H9 (cell line): ENCODE measurements at regions not wholly inside any gene's neighbourhood (a gene's known extent, or its start where the extent isn't known, plus 50 kb on each side); places are given as distances from the start of the nearest gene placed in this dataset.

Source experiments
- DNase-seq: peaks from one replicate; pipeline ENCODE4 v3.0.0-alpha.2; 2017
- H2AFZ ChIP-seq: one replicate; pipeline ENCODE4 v1.6.1; 2013; ENCODE audit warnings: mild to moderate bottlenecking, low read length, control low read depth, moderate library complexity
- H2AK5ac ChIP-seq: 2 replicates; pipeline ENCODE4 v1.6.1; 2013; ENCODE audit warnings: low read length, control low read depth, mixed read lengths; ENCODE audit not compliant: insufficient read length
- H2BK120ac ChIP-seq: one replicate; pipeline ENCODE4 v1.6.1; 2013; ENCODE audit warnings: low read depth, mild to moderate bottlenecking, low read length, control low read depth, inconsistent platforms; ENCODE audit not compliant: poor library complexity, severe bottlenecking
- H2BK12ac ChIP-seq: 2 replicates; pipeline ENCODE4 v1.6.1; 2013; ENCODE audit warnings: low read length, control low read depth, mixed read lengths, low read depth; ENCODE audit not compliant: insufficient read length
- H2BK15ac ChIP-seq: 2 replicates; pipeline ENCODE4 v1.6.1; 2013; ENCODE audit warnings: low read depth, low read length, control low read depth
- H2BK20ac ChIP-seq: one replicate; pipeline ENCODE4 v1.6.1; 2013; ENCODE audit warnings: low read depth, mild to moderate bottlenecking, low read length, control low read depth, inconsistent platforms; ENCODE audit not compliant: poor library complexity, severe bottlenecking
- H2BK5ac ChIP-seq: 2 replicates; pipeline ENCODE4 v1.6.1; 2013; ENCODE audit warnings: low read length, control low read depth, mixed read lengths; ENCODE audit not compliant: insufficient read length
- H3K14ac ChIP-seq: 2 replicates; pipeline ENCODE4 v1.6.1; 2013; ENCODE audit warnings: low read length, control low read depth; ENCODE audit not compliant: insufficient read depth
- H3K18ac ChIP-seq: 2 replicates; pipeline ENCODE4 v1.6.1; 2013; ENCODE audit warnings: low read depth, mild to moderate bottlenecking, mixed read lengths, low read length, control low read depth; ENCODE audit not compliant: insufficient read length
- H3K23ac ChIP-seq: 2 replicates; pipeline ENCODE4 v1.6.1; 2013; ENCODE audit warnings: low read length, control low read depth, mixed read lengths, low read depth; ENCODE audit not compliant: insufficient read length
- H3K23me2 ChIP-seq: 2 replicates; pipeline ENCODE4 v1.6.1; 2013; ENCODE audit warnings: low read depth, mild to moderate bottlenecking, mixed read lengths, low read length, control low read depth; ENCODE audit not compliant: insufficient read length, poor library complexity, severe bottlenecking
- H3K27ac ChIP-seq: 2 replicates; pipeline ENCODE4 v1.5.1; 2013; ENCODE audit warnings: low read length, control low read depth, mixed read lengths, low read depth; ENCODE audit not compliant: insufficient read length
- H3K27me3 ChIP-seq: 2 replicates; pipeline ENCODE4 v1.6.1; 2013; ENCODE audit warnings: low read length, control low read depth, inconsistent platforms; ENCODE audit not compliant: insufficient read depth
- H3K4ac ChIP-seq: 2 replicates; pipeline ENCODE4 v1.6.1; 2013; ENCODE audit warnings: low read depth, mild to moderate bottlenecking, control low read depth, inconsistent platforms, low read length, moderate library complexity
- H3K4me1 ChIP-seq: 2 replicates; pipeline ENCODE4 v1.6.1; 2013; ENCODE audit warnings: low read length, control low read depth, inconsistent platforms; ENCODE audit not compliant: insufficient read depth
- H3K4me2 ChIP-seq: 2 replicates; pipeline ENCODE4 v1.6.1; 2013; ENCODE audit warnings: low read length, control low read depth, mixed read lengths; ENCODE audit not compliant: insufficient read length, insufficient read depth
- H3K56ac ChIP-seq: 2 replicates; pipeline ENCODE4 v1.6.1; 2013; ENCODE audit warnings: low read depth, mild to moderate bottlenecking, mixed read lengths, low read length, control low read depth; ENCODE audit not compliant: insufficient read length
- H3K79me1 ChIP-seq: 2 replicates; pipeline ENCODE4 v1.6.1; 2013; ENCODE audit warnings: low read depth, mild to moderate bottlenecking, moderate library complexity, low read length, control low read depth, inconsistent platforms; ENCODE audit not compliant: insufficient read depth, poor library complexity, severe bottlenecking
- H3K79me2 ChIP-seq: 2 replicates; pipeline ENCODE4 v1.6.1; 2013; ENCODE audit warnings: low read length, control low read depth, inconsistent platforms; ENCODE audit not compliant: insufficient read depth
- H3K9ac ChIP-seq: 2 replicates; pipeline ENCODE4 v1.6.1; 2013; ENCODE audit warnings: low read length, control low read depth, mixed read lengths; ENCODE audit not compliant: insufficient read length; ENCODE audit errors: extremely low read depth
- H3K9me3 ChIP-seq: one replicate; pipeline ENCODE4 v1.6.1; 2013; ENCODE audit warnings: low read depth, low read length, inconsistent platforms; ENCODE audit not compliant: control insufficient read depth
- H3T11ph ChIP-seq: one replicate; pipeline ENCODE4 v1.6.1; 2013; ENCODE audit warnings: mild to moderate bottlenecking, low read length, control low read depth, inconsistent platforms
- H4K20me1 ChIP-seq: one replicate; pipeline ENCODE4 v1.6.1; 2013; ENCODE audit not compliant: control insufficient read depth, insufficient read length, insufficient read depth
- H4K5ac ChIP-seq: 2 replicates; pipeline ENCODE4 v1.6.1; 2013; ENCODE audit warnings: low read depth, mild to moderate bottlenecking, mixed read lengths, low read length, control low read depth; ENCODE audit not compliant: insufficient read length
- H4K8ac ChIP-seq: replicated peaks from 2 replicates; pipeline ENCODE4 v1.6.1; 2013; ENCODE audit warnings: low read length, control low read depth, mixed read lengths, low read depth; ENCODE audit not compliant: insufficient read length
- H4K91ac ChIP-seq: 2 replicates; pipeline ENCODE4 v1.6.1; 2013; ENCODE audit warnings: low read depth, mild to moderate bottlenecking, moderate library complexity, mixed read lengths, low read length, control low read depth; ENCODE audit not compliant: insufficient read length
- H3K27ac Mint-ChIP-seq, 3 experiments: 2 replicates in 2 of 3; 3 replicates in 1 of 3; pipeline ENCODE4 v1.8.0; 2020 to 2021; ENCODE audit warnings: mixed read lengths in 3 of 3, mild to moderate bottlenecking in 1 of 3, moderate library complexity in 1 of 3
- H3K27me3 Mint-ChIP-seq: 2 replicates; pipeline ENCODE4 v1.8.0; 2021; ENCODE audit warnings: low read depth, mild to moderate bottlenecking, moderate library complexity, mixed read lengths
- H3K36me3 Mint-ChIP-seq, 3 experiments: 2 replicates in 2 of 3; 3 replicates in 1 of 3; pipeline ENCODE4 v1.8.0; 2020 to 2021; ENCODE audit warnings: low read depth in 3 of 3, mixed read lengths in 3 of 3; ENCODE audit not compliant: insufficient read depth in 1 of 3
- H3K4me1 Mint-ChIP-seq, 2 experiments: 2 replicates each; pipeline ENCODE4 v1.8.0; 2020; ENCODE audit warnings: mixed read lengths in 2 of 2
- H3K4me3 Mint-ChIP-seq, 2 experiments: 2 replicates in 1 of 2; 3 replicates in 1 of 2; pipeline ENCODE4 v1.8.0; 2020 to 2021; ENCODE audit warnings: mild to moderate bottlenecking in 2 of 2, mixed read lengths in 2 of 2, moderate library complexity in 1 of 2
- H3K9me3 Mint-ChIP-seq, 2 experiments: 2 replicates in 1 of 2; 3 replicates in 1 of 2; pipeline ENCODE4 v1.8.0; 2020; ENCODE audit warnings: mild to moderate bottlenecking in 2 of 2, mixed read lengths in 2 of 2, moderate library complexity in 1 of 2
- WGBS: extraction: QIAGEN DNeasy Blood & Tissue Kit; methylation state at CpG from one replicate; pipeline ENCODE4 v1.1.7; 2013; ENCODE audit warnings: missing lambda C conversion rate, low lambda C conversion rate, mixed read lengths; ENCODE audit not compliant: insufficient read length; ENCODE audit errors: extremely low coverage; 5-methylcytosine and 5-hydroxymethylcytosine counted together
- TF ChIP-seq, protein P1 (sequence below): fragments of 200-600 bp; sonication (generic); conservative IDR thresholded peaks from 3 replicates; pipeline ENCODE4 v1.8.0; 2021; ENCODE audit warnings: antibody characterized with exemption, mild to moderate bottlenecking

DNA sequence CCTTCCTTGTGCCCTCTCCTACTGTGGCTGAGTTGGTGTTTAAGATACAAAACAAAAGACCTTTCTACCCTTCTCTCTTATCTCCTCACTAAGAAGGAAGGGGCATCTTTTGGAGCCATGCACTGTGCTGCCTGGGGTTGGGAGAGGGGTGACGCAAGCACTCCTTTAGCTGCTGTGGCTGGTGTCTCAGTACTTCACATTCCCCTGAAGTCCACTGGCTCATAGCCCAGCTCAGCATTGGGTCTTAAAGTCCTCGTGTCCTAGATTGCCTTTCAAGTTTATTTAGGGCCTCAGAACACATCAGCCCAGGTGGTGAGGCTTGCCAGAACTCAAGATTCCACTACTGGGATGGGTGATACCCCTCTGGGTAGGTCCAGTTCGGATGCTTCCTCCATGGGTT is 325.9 kb upstream of the CYLC2 start:
- H3K9me3 Mint-ChIP-seq = no peaks in the 10 kb centered on the region
- H2BK5ac ChIP-seq = no peak overlapping the region
- H2BK12ac ChIP-seq = no peak overlapping the region
- H3K79me2 ChIP-seq = no peaks in the 10 kb centered on the region
- H3K4me1 Mint-ChIP-seq = no peaks in the 10 kb centered on the region
- H3K79me1 ChIP-seq = no peaks in the 10 kb centered on the region
- H4K20me1 ChIP-seq = no peaks in the 10 kb centered on the region
- H3K14ac ChIP-seq = no peak overlapping the region
- no peaks in the 10 kb centered on the region for H3K27me3 ChIP-seq
- no peaks in the 10 kb centered on the region for H3K27me3 Mint-ChIP-seq
- no peaks in the 10 kb centered on the region for H3K4me1 ChIP-seq
- H2AFZ ChIP-seq = no peak overlapping the region
- H3K4ac ChIP-seq = no peak overlapping the region
- no peak overlapping the region for H3K27ac ChIP-seq
- H3K27ac Mint-ChIP-seq = no peak overlapping the region
- DNase-seq = no peak
- H3K56ac ChIP-seq = no peak overlapping the region
- no peak overlapping the region for H4K5ac ChIP-seq
- no peak overlapping the region for H3K9ac ChIP-seq
- H2BK120ac ChIP-seq = no peak overlapping the region
- no peaks in the 10 kb centered on the region for H3K23me2 ChIP-seq
- no peaks in the 10 kb centered on the region for H3K36me3 Mint-ChIP-seq
- no peak overlapping the region for H3K18ac ChIP-seq
- H3K4me2 ChIP-seq = no peak overlapping the region
- H2BK15ac ChIP-seq = no peak overlapping the region
- TF ChIP-seq, protein P1, sequence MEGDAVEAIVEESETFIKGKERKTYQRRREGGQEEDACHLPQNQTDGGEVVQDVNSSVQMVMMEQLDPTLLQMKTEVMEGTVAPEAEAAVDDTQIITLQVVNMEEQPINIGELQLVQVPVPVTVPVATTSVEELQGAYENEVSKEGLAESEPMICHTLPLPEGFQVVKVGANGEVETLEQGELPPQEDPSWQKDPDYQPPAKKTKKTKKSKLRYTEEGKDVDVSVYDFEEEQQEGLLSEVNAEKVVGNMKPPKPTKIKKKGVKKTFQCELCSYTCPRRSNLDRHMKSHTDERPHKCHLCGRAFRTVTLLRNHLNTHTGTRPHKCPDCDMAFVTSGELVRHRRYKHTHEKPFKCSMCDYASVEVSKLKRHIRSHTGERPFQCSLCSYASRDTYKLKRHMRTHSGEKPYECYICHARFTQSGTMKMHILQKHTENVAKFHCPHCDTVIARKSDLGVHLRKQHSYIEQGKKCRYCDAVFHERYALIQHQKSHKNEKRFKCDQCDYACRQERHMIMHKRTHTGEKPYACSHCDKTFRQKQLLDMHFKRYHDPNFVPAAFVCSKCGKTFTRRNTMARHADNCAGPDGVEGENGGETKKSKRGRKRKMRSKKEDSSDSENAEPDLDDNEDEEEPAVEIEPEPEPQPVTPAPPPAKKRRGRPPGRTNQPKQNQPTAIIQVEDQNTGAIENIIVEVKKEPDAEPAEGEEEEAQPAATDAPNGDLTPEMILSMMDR = no peak
- no peaks in the 10 kb centered on the region for H3K9me3 ChIP-seq
- no peak overlapping the region for H2AK5ac ChIP-seq
- no peak overlapping the region for H2BK20ac ChIP-seq
- WGBS = no CpG with 5 or more reads among the region's 3 CpGs
- no peak overlapping the region for H3K4me3 Mint-ChIP-seq
- H3K23ac ChIP-seq = no peak overlapping the region
- H4K91ac ChIP-seq = no peak overlapping the region
- no peak overlapping the region for H4K8ac ChIP-seq
- no peak overlapping the region for H3T11ph ChIP-seq
